Adrenal gland (tissue), 9 donors: ENCODE measurements at regions not wholly inside any gene's neighbourhood (a gene's known extent, or its start where the extent isn't known, plus 50 kb on each side); places are given as distances from the start of the nearest gene placed in this dataset.

Source experiments
- DNase-seq, 7 donors: peaks; one replicate each; pipeline ENCODE4 v3.0.0-alpha.2; 2019 to 2020
- H3K27ac ChIP-seq, 5 donors: fragments of 200-600 bp; sonication (generic) in 4 of 5; 1 replicate in 3 of 5; 2 replicates in 2 of 5; pipeline versions ENCODE4 v1.5.1 to v1.8.0; 2016 to 2020; ENCODE audit warnings: mild to moderate bottlenecking in 1 of 5
- H3K27me3 ChIP-seq: fragments of 200-600 bp; 2 replicates; pipeline ENCODE4 v1.8.0; 2021
- H3K36me3 ChIP-seq, 2 donors: fragments of 200-600 bp; replicated peaks in 1 of 2; 1 replicate in 1 of 2; 2 replicates in 1 of 2; pipeline versions ENCODE4 v1.5.1 to v1.8.0; 2018 to 2022
- H3K4me1 ChIP-seq, 2 donors: fragments of 200-600 bp; replicated peaks in 1 of 2; 1 replicate in 1 of 2; 2 replicates in 1 of 2; pipeline versions ENCODE4 v1.5.1 to v1.8.0; 2018 to 2021
- H3K4me3 ChIP-seq, 4 donors: fragments of 200-600 bp; sonication (generic) in 3 of 4; one replicate each; pipeline ENCODE4 v1.5.1; 2016 to 2018
- H3K9me3 ChIP-seq, 3 donors: fragments of 200-600 bp; sonication (generic) in 1 of 3; replicated peaks in 1 of 3; 1 replicate in 2 of 3; 2 replicates in 1 of 3; pipeline versions ENCODE4 v1.5.1 to v1.8.0; 2016 to 2021
- POLR2A ChIP-seq, 2 donors: fragments of 450-650 bp; IDR thresholded peaks; one replicate each; pipeline ENCODE4 v1.6.1; 2017; ENCODE audit warnings: antibody characterized with exemption in 2 of 2, mild to moderate bottlenecking in 2 of 2, moderate library complexity in 1 of 2
- WGBS, 4 donors: extraction: QIAGEN DNeasy Blood & Tissue Kit in 2 of 4; methylation state at CpG; one replicate each; pipeline versions ENCODE4 v1.1.5 to v1.1.7; 2013 to 2017; 5-methylcytosine and 5-hydroxymethylcytosine counted together
- intact Hi-C, 2 donors: fragments of 100-400 bp; cut with DNase I; formaldehyde crosslinking; loops; one replicate each; pipeline versions ENCODE4 v1.14.1 to v1.15.0; 2022 to 2023
- TF ChIP-seq, protein P1 (sequence below), 6 experiments: fragments of 450-650 bp in 4 of 6; fragments of 200-600 bp in 2 of 6; sonication (generic) in 1 of 6; IDR thresholded peaks; 1 replicate in 5 of 6; 2 replicates in 1 of 6; pipeline versions ENCODE4 v1.5.1 to v1.8.0; 2016 to 2021; ENCODE audit warnings: antibody characterized with exemption in 6 of 6, mild to moderate bottlenecking in 2 of 6, moderate library complexity in 1 of 6
- donor health status: healthy with polysubstance abuse.
- donor health status: Bipolar disorder and iron deficiency.
- donor health status: DM: yes; HTN: yes; CAD: no.
- donor health status: DM: no; HTN: no; CAD: no.
- donor health status: DM: no; HTN: no; CAD: no.

DNA sequence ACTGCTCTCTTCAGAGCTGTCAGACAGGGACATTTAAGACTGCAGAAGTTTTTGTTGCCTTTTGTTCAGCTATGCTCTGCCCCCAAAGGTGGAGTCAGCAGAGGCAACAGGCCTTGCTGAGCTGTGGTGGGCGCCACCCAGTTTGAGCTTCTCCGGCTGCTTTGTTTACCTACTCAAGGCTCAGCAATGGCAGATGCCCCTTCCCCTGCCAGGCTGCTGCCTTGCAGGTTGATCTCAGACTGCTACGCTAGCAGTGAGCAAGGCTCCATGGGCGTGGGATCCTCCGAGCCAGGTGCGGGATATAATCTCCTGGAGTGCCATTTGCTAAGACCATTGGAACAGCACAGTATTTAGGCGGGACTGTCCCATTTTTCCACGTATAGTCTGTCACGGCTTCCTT lies 371.4 kb upstream of the AMOT start:
- whole genome bisulfite sequencing, 4 donors, result 91 to 95% (median 92%) methylated on average over 3 to 9 of the region's 9 CpGs
- H3K9me3 ChIP-seq, result no peaks in the 10 kb centered on the region
- TF ChIP-seq, protein P1, sequence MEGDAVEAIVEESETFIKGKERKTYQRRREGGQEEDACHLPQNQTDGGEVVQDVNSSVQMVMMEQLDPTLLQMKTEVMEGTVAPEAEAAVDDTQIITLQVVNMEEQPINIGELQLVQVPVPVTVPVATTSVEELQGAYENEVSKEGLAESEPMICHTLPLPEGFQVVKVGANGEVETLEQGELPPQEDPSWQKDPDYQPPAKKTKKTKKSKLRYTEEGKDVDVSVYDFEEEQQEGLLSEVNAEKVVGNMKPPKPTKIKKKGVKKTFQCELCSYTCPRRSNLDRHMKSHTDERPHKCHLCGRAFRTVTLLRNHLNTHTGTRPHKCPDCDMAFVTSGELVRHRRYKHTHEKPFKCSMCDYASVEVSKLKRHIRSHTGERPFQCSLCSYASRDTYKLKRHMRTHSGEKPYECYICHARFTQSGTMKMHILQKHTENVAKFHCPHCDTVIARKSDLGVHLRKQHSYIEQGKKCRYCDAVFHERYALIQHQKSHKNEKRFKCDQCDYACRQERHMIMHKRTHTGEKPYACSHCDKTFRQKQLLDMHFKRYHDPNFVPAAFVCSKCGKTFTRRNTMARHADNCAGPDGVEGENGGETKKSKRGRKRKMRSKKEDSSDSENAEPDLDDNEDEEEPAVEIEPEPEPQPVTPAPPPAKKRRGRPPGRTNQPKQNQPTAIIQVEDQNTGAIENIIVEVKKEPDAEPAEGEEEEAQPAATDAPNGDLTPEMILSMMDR (IDR thresholded peaks at IDR 0.05), result no peak
- TF ChIP-seq POLR2A (IDR thresholded peaks at IDR 0.05), result no peak
- H3K36me3 ChIP-seq, result no peaks in the 10 kb centered on the region
- no peak overlapping the region for H3K27ac ChIP-seq
- intact Hi-C loops, result no loop called here
- no peaks in the 10 kb centered on the region for H3K4me1 ChIP-seq
- no peaks in the 10 kb centered on the region for H3K27me3 ChIP-seq
- DNase-seq, result no peak
- no peak overlapping the region for H3K4me3 ChIP-seq

DNA sequence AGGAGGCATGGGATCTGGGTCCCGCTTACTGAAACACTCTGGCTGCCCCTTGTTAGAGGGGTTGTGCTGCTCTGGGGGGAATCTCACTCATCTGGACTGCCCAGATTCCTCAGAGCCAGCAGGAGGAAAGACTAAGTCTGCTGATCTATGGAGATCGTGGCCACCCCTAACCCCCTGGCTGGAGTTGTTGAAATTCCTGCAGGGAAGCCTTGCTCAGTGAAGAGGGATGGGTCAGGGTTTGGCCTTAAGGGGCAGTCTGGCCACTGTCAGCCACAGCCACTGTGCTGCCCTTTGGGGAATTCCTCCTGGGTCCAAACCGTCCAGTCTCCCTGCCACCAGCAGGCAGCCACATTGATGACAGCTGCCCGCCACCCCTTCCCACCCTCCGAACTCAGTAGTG lies 362.0 kb upstream of the AMOT start:
- H3K27ac ChIP-seq, result no peak overlapping the region
- TF ChIP-seq POLR2A (IDR thresholded peaks at IDR 0.05), result no peak
- TF ChIP-seq, protein P1 (IDR thresholded peaks at IDR 0.05), result no peak
- no peak for DNase-seq
- WGBS, 4 donors, result 90 to 91% (median 90%) methylated on average over 3 to 5 of the region's 5 CpGs
- H3K9me3 ChIP-seq, result peaks cover 0 to 7% (median 0%) of the 10 kb centered on the region in 3 donors
- no peaks in the 10 kb centered on the region for H3K27me3 ChIP-seq
- no peaks in the 10 kb centered on the region for H3K36me3 ChIP-seq
- H3K4me3 ChIP-seq, result no peak overlapping the region
- no peaks in the 10 kb centered on the region for H3K4me1 ChIP-seq
- intact Hi-C loops, result no loop called here

DNA sequence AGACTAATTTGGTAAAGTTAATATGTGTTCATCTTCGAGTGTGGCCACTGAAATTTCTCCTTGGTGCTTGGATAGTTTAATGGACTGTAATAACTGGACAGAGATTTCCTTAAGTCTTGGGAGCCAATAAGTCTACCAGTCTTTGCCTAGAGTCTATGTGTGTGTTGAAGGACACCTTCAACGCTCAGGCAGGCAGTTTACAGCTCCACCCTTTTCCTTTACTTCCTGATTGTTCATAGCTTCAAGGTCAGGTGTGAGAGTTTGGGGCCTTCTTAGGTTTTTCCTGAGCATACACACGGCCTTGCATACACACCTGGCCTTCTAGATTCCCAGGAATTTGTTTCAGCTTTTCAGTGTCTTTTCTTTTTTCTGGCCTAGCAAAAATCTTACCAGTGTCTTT lies 355.3 kb upstream of the AMOT start:
- Histone ChIP-seq H3K4me3 (no peak overlapping the region), H3K27me3 (no peaks in the 10 kb centered on the region), H3K27ac (no peak overlapping the region), H3K9me3 (peaks cover 0 to 4% (median 0%) of the 10 kb centered on the region in 3 donors), H3K36me3 (no peaks in the 10 kb centered on the region), H3K4me1 (no peaks in the 10 kb centered on the region)
- 46 to 61% (median 53%) methylated on average over 3 of the region's 3 CpGs for WGBS, 4 donors
- no peak for TF ChIP-seq POLR2A (IDR thresholded peaks at IDR 0.05)
- TF ChIP-seq, protein P1 (IDR thresholded peaks at IDR 0.05), result no peak
- DNase-seq, result no peak
- intact Hi-C loops, result no loop called here

DNA sequence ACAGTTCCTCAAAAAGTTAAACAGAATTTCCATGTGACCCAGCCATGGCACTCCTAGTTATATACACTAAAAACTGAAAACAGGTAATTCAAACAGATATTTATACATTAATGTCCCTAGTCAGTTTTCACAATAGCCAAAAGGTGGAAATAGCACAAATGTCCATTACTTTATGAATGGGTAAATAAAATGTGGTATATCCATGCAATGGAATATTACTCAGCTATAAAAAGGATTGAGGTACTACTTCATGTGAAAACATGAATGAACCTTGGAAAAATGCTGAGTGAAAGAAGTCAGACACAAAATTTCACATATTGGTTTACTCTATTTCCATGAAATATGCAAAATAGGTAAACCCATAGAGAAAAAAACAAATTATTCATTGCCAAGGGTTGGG lies 351.8 kb upstream of the AMOT start:
- intact Hi-C loops, result no loop called here
- Histone ChIP-seq H3K27ac (no peak overlapping the region), H3K4me3 (no peak overlapping the region), H3K36me3 (no peaks in the 10 kb centered on the region), H3K27me3 (no peaks in the 10 kb centered on the region), H3K9me3 (no peaks in the 10 kb centered on the region), H3K4me1 (no peaks in the 10 kb centered on the region)
- DNase-seq, result no peak
- no peak for TF ChIP-seq POLR2A (IDR thresholded peaks at IDR 0.05)
- TF ChIP-seq, protein P1 (IDR thresholded peaks at IDR 0.05), result no peak
